Neural cell (in vitro differentiated cells): ENCODE measurements at regions not wholly inside any gene's neighbourhood (a gene's known extent, or its start where the extent isn't known, plus 50 kb on each side); places are given as distances from the start of the nearest gene placed in this dataset.

ENCODE experiments used
- H2AFZ ChIP-seq: fragments of 200-600, 300-800 bp; sonication (generic), shearing (Covaris generic); 2 replicates; pipeline ENCODE4 v1.6.0; 2014; ENCODE audit warnings: low read depth, mild to moderate bottlenecking, antibody characterized with exemption, low read length, moderate library complexity
- H3F3A ChIP-seq: fragments of 200-600 bp; shearing (Covaris generic); 2 replicates; pipeline ENCODE4 v1.6.1; 2016; ENCODE audit warnings: mild to moderate bottlenecking, moderate library complexity, mixed read lengths, antibody characterized with exemption, low read length; ENCODE audit not compliant: insufficient read depth, poor library complexity, severe bottlenecking
- H3K27ac ChIP-seq: fragments of 200-600, 300-800 bp; sonication (generic), shearing (Covaris generic); 2 replicates; pipeline ENCODE4 v1.5.1; 2014; ENCODE audit warnings: mild to moderate bottlenecking, low read length, moderate library complexity
- H3K27me3 ChIP-seq: fragments of 300-800, 200-600 bp; sonication (generic), shearing (Covaris generic); 2 replicates; pipeline ENCODE4 v1.6.0; 2014; ENCODE audit warnings: mild to moderate bottlenecking, low read depth, low read length, moderate library complexity; ENCODE audit not compliant: insufficient read depth
- H3K36me3 ChIP-seq: fragments of 300-800, 200-600 bp; sonication (generic), shearing (Covaris generic); 2 replicates; pipeline ENCODE4 v1.5.1; 2014; ENCODE audit warnings: mild to moderate bottlenecking, antibody characterized with exemption, low read length, moderate library complexity; ENCODE audit not compliant: insufficient read depth
- H3K4me2 ChIP-seq: fragments of 300-800, 200-600 bp; sonication (generic), shearing (Covaris generic); 2 replicates; pipeline ENCODE4 v1.6.0; 2014; ENCODE audit warnings: mild to moderate bottlenecking, low read length
- H3K4me3 ChIP-seq: fragments of 300-800, 200-600 bp; sonication (generic), shearing (Covaris generic); 2 replicates; pipeline ENCODE4 v1.5.1; 2014; ENCODE audit warnings: mild to moderate bottlenecking, low read length, moderate library complexity
- H3K79me2 ChIP-seq: fragments of 200-600 bp; shearing (Covaris generic); replicated peaks from 2 replicates; pipeline ENCODE4 v1.6.0; 2014; ENCODE audit warnings: mild to moderate bottlenecking, low read length, moderate library complexity; ENCODE audit not compliant: insufficient read depth
- H3K9ac ChIP-seq: fragments of 300-800, 200-600 bp; sonication (generic), shearing (Covaris generic); 2 replicates; pipeline ENCODE4 v1.6.1; 2016; ENCODE audit warnings: mild to moderate bottlenecking, low read length, mixed read lengths
- H3K9me2 ChIP-seq: fragments of 200-600 bp; shearing (Covaris generic); 2 replicates; pipeline ENCODE4 v1.6.1; 2016; ENCODE audit warnings: mild to moderate bottlenecking, low read length, mixed read lengths; ENCODE audit not compliant: insufficient read depth
- H3K9me3 ChIP-seq: fragments of 200-600, 300-800 bp; sonication (generic), shearing (Covaris generic); 2 replicates; pipeline ENCODE4 v1.6.1; 2016; ENCODE audit warnings: mild to moderate bottlenecking, mixed run types, low read length, moderate library complexity, mixed read lengths
- H4K20me1 ChIP-seq: fragments of 200-600 bp; shearing (Covaris generic); 2 replicates; pipeline ENCODE4 v1.6.1; 2016; ENCODE audit warnings: mild to moderate bottlenecking, mixed run types; ENCODE audit not compliant: insufficient read depth
- CTCF ChIP-seq: fragments of 450-650 bp; IDR thresholded peaks from 2 replicates; pipeline ENCODE4 v1.5.1; 2014; ENCODE audit warnings: antibody characterized with exemption, mild to moderate bottlenecking, moderate library complexity; ENCODE audit not compliant: poor library complexity, severe bottlenecking
- EP300 ChIP-seq: fragments of 450-650 bp; conservative IDR thresholded peaks from 2 replicates; pipeline ENCODE4 v1.6.1; 2014; ENCODE audit warnings: antibody characterized with exemption, mild to moderate bottlenecking, moderate library complexity; ENCODE audit not compliant: poor library complexity, severe bottlenecking
- EZH2 ChIP-seq: fragments of 200-600, 300-800 bp; shearing (Covaris generic), sonication (generic); IDR thresholded peaks from 2 replicates; pipeline ENCODE4 v1.6.1; 2014; ENCODE audit warnings: antibody characterized with exemption, low read length, borderline replicate concordance, mild to moderate bottlenecking; ENCODE audit not compliant: insufficient read depth, poor library complexity, severe bottlenecking
- MXI1 ChIP-seq: fragments of 450-650 bp; conservative IDR thresholded peaks from 2 replicates; pipeline ENCODE4 v1.6.1; 2014; ENCODE audit warnings: antibody characterized with exemption, mild to moderate bottlenecking; ENCODE audit not compliant: poor library complexity, severe bottlenecking
- POLR2AphosphoS5 ChIP-seq: IDR thresholded peaks from 2 replicates; pipeline ENCODE4 v1.6.1; 2012
- RAD21 ChIP-seq: fragments of 450-650 bp; conservative IDR thresholded peaks from 2 replicates; pipeline ENCODE4 v1.6.1; 2014; ENCODE audit warnings: antibody characterized with exemption, mild to moderate bottlenecking, moderate library complexity
- REST ChIP-seq: IDR thresholded peaks from 2 replicates; pipeline ENCODE4 v1.6.1; 2012; ENCODE audit warnings: borderline replicate concordance
- SMC3 ChIP-seq: fragments of 450-650 bp; conservative IDR thresholded peaks from 2 replicates; pipeline ENCODE4 v1.6.1; 2014; ENCODE audit warnings: antibody characterized with exemption, mild to moderate bottlenecking, moderate library complexity; ENCODE audit not compliant: poor library complexity
- TAF1 ChIP-seq: IDR thresholded peaks from 2 replicates; pipeline ENCODE4 v1.6.1; 2012; ENCODE audit warnings: low read depth

GRCh38 chr10:8489823-8490222 is 435.3 kb downstream of the GATA3 start:
- Histone ChIP-seq H4K20me1 (no peaks in the 10 kb centered on the region), H3K9me2 (no peaks in the 10 kb centered on the region), H3K9me3 (no peaks in the 10 kb centered on the region), H3K9ac (no peak overlapping the region), H2AFZ (no peak overlapping the region), H3F3A (no peaks in the 10 kb centered on the region), H3K27ac (no peak overlapping the region), H3K27me3 (no peaks in the 10 kb centered on the region), H3K79me2 (no peaks in the 10 kb centered on the region), H3K4me2 (no peak overlapping the region), H3K4me3 (no peak overlapping the region), H3K36me3 (no peaks in the 10 kb centered on the region)
- TF ChIP-seq REST (no peak), TAF1 (no peak), SMC3 (no peak), RAD21 (no peak), EP300 (no peak), EZH2 (no peak), MXI1 (no peak), POLR2AphosphoS5 (no peak), CTCF (no peak)

- no peaks in the 10 kb centered on the region for H4K20me1 ChIP-seq
- H3K9me3 ChIP-seq = no peaks in the 10 kb centered on the region
- H3K9me2 ChIP-seq = no peaks in the 10 kb centered on the region
- no peaks in the 10 kb centered on the region for H3K79me2 ChIP-seq
- H3K27ac ChIP-seq = no peak overlapping the region
- H3K27me3 ChIP-seq = no peaks in the 10 kb centered on the region
- H3K4me3 ChIP-seq = no peak overlapping the region
- H2AFZ ChIP-seq = no peak overlapping the region
- no peaks in the 10 kb centered on the region for H3K36me3 ChIP-seq
- H3K4me2 ChIP-seq = no peak overlapping the region
- TF ChIP-seq CTCF = no peak
- no peak for TF ChIP-seq SMC3
- TF ChIP-seq MXI1 = no peak
- TF ChIP-seq RAD21 = no peak
- TF ChIP-seq EZH2 = no peak
- no peak for TF ChIP-seq EP300
- no peak for TF ChIP-seq REST
- no peak for TF ChIP-seq TAF1
- no peak for TF ChIP-seq POLR2AphosphoS5
- H3K9ac ChIP-seq = no peak overlapping the region
- H3F3A ChIP-seq = no peaks in the 10 kb centered on the region
Observed at GRCh38 chr10:8498290-8498689, 443.8 kb downstream of the GATA3 start.
